Right cardiac atrium (tissue), 5 donors: ENCODE measurements at regions not wholly inside any gene's neighbourhood (a gene's known extent, or its start where the extent isn't known, plus 50 kb on each side); places are given as distances from the start of the nearest gene placed in this dataset.
"Not testable (repeated sequence)": the region's sequence is repeated elsewhere in the genome, so short reads cannot be mapped to it uniquely, and the experiment has no call there.

Experiments
- ATAC-seq, 2 donors: fragments of 200-7000 bp; cut with Tn5 transposase; one replicate each; pipeline versions ENCODE4 v1.8.0 to v1.9.1; 2020; ENCODE audit warnings: moderate library complexity in 2 of 2, mild to moderate bottlenecking in 1 of 2
- DNase-seq, 3 donors: peaks; one replicate each; pipeline ENCODE4 v3.0.0-alpha.2; 2020
- H3K27ac ChIP-seq: one replicate; pipeline ENCODE4 v1.5.1; 2013; ENCODE audit warnings: mild to moderate bottlenecking, low read length, control low read depth, moderate library complexity
- H3K27me3 ChIP-seq: one replicate; pipeline ENCODE4 v1.6.1; 2013; ENCODE audit not compliant: control insufficient read depth, insufficient read depth
- H3K4me1 ChIP-seq: one replicate; pipeline ENCODE4 v1.6.1; 2013; ENCODE audit warnings: low read length; ENCODE audit not compliant: control insufficient read depth, insufficient read depth
- H3K4me3 ChIP-seq: one replicate; pipeline ENCODE4 v1.5.1; 2013; ENCODE audit warnings: low read length, control low read depth
- H3K9me3 ChIP-seq: one replicate; pipeline ENCODE4 v1.6.1; 2013; ENCODE audit warnings: low read length; ENCODE audit not compliant: control insufficient read depth
- WGBS: extraction: QIAGEN DNeasy Blood & Tissue Kit; methylation state at CpG from one replicate; pipeline ENCODE4 v1.1.7; 2013; 5-methylcytosine and 5-hydroxymethylcytosine counted together
- intact Hi-C, 4 donors: fragments of 100-400 bp; cut with DNase I; formaldehyde crosslinking; loops; one replicate each; pipeline versions ENCODE4 v1.11.0 to v1.14.0; 2022 to 2023
- donor health status: healthy with polysubstance abuse.
- donor health status: DM: no; HTN: yes; CAD: no.
- donor health status: DM: no; HTN: no; CAD: no.
- donor health status: DM: no; HTN: yes; CAD: no; lungs with severe emphysema.
- donor health status: DM: yes; HTN: yes; CAD: no.

DNA sequence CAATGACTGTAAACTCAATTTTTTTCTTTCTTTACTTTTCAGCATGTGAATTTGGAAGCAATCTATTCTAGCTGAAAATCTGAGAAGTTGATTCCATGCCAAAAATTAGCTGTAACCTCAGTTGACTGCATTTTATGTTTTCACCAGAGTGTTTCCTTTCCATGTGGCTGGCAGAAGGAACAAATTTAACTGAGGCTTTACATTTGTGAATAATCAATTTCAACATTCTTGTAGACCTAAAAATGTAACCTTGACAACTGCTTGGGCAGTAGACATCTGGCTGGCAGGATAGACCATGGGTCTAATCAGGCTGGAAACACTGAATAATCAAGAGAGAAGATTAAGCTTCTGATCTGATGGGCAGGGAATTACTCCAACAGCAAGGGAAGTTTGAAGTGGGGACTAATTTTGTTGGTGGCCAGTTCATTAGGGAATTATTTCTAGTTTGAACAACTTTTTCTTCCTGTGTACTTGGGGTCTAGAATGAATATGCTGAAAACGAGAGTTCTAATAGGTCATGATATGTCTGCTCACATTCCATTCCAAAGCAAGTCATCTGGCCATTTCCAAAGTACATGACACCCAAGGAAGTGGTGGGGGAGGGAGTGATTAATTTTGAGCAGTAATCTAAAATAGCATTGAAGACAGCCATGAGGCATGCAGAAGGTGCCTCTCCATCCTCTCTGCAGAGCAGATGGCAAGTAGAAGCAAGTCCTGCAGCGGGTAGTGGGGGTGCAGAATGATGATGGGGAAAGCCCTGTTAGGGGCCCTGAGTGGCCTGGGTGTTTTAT, 68.2 kb downstream of the ATP23 start:
- no peaks in the 10 kb centered on the region for H3K4me1 ChIP-seq
- no peak for ATAC-seq
- intact Hi-C loops = no loop called here
- no peaks in the 10 kb centered on the region for H3K27me3 ChIP-seq
- no peak overlapping the region for H3K27ac ChIP-seq
- 55% methylated on average over 2 of the region's 2 CpGs for WGBS
- H3K9me3 ChIP-seq = no peaks in the 10 kb centered on the region
- no peak for DNase-seq
- no peak overlapping the region for H3K4me3 ChIP-seq

DNA sequence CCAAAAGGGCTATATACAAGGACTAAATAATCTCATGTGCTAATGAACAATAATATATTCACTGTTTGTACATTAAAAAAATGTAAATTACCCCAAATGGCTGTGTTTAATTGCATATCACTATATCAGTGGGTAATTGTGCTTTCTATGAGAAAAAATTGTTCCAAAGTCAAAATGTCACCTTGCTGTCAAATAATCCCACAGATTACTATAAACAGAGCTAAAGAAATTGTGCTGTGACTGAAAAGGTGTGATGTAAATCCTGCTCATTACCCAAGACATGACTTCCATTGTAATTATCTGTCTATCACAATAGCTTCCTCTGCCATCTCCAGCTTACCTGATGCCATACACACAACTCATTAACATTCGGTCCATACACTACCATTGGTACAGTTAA, 70.3 kb downstream of the ATP23 start:
- Histone ChIP-seq H3K9me3 (no peaks in the 10 kb centered on the region), H3K4me1 (no peaks in the 10 kb centered on the region), H3K27ac (no peak overlapping the region), H3K4me3 (no peak overlapping the region), H3K27me3 (no peaks in the 10 kb centered on the region)
- intact Hi-C loops = no loop called here
- no peak for DNase-seq
- WGBS = 0% methylated on average over 1 of the region's 1 CpG
- no peak for ATAC-seq

DNA sequence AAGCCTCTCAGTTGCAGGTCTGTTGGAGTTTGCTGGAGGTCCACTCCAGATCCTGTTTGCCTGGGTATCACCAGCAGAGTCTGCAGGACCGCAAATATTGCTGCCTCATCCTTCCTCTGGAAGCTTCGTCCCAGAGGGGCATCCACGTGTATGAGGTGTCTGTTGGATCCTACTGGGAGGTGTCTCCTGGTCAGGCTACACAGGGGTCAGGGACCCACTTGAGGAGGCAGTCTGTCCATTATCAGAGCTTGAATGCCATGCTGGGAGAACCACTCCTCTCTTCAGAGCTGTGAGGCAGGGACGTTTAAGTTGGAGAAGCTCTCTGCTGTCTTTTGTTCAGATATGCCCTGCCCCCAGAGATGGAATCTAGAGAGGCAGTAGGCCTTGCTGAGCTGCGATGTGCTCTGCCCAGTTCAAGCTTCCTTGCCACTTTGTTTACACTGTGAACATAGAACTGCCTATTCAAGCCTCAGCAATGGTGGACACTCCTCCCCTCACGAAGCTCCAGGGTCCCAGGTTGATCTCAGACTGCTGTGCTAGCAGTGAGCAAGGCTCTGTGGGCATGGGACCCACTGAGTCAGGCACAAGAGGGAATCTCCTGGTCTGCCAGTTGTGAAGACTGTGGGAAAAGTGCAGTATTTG, 81.1 kb downstream of the ATP23 start:
- ATAC-seq, H3K4me1 ChIP-seq, intact Hi-C loops, H3K27me3 ChIP-seq, H3K9me3 ChIP-seq, H3K4me3 ChIP-seq, DNase-seq, H3K27ac ChIP-seq: not testable (repeated sequence)
- 64% methylated on average over 6 of the region's 6 CpGs for WGBS

DNA sequence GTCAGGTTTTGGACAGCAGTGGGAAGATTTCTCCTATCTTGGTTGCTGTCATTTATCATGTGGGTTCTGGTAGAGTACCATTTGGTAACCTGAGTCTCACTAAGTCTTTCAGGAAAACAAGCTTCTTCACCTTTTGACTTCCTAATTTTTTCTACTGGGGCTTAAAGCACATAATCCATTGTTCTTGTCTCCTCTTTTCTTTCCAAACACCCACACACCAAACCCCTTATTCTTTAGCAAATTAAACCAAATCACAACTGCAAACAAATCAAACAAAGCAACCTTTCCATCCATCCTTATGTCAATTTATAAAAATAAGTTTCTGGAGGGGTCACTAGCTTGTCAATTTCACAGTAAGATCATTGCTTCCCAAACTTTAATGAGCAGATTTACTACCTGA, 84.1 kb downstream of the ATP23 start:
- Histone ChIP-seq H3K27ac (no peak overlapping the region), H3K27me3 (no peaks in the 10 kb centered on the region), H3K4me3 (no peak overlapping the region), H3K4me1 (no peaks in the 10 kb centered on the region), H3K9me3 (no peaks in the 10 kb centered on the region)
- ATAC-seq = no peak
- no peak for DNase-seq
- intact Hi-C loops = no loop called here

DNA sequence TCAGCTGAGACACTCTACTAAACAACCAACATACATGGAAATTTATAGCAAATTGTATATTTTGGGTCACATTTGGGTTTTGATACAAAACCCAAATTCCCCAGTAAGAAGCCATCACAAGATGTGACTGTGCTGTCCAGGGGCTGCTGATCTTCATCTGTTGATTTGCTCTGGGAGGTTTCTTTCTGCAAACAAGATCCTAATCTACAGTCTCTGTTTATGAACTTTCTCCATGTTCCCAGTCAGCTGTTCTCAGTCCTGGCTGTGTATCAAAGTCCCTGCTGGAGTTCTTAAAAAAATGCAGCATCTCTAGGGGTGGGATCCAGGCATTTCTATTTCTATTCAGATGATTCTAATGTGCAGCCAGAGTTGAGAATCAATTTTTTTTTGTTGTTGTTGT, 85.1 kb downstream of the ATP23 start:
- intact Hi-C loops = no loop called here
- H3K4me1 ChIP-seq = no peaks in the 10 kb centered on the region
- DNase-seq = no peak
- ATAC-seq = no peak
- no peaks in the 10 kb centered on the region for H3K9me3 ChIP-seq
- no peak overlapping the region for H3K27ac ChIP-seq
- H3K27me3 ChIP-seq = no peaks in the 10 kb centered on the region
- no peak overlapping the region for H3K4me3 ChIP-seq

DNA sequence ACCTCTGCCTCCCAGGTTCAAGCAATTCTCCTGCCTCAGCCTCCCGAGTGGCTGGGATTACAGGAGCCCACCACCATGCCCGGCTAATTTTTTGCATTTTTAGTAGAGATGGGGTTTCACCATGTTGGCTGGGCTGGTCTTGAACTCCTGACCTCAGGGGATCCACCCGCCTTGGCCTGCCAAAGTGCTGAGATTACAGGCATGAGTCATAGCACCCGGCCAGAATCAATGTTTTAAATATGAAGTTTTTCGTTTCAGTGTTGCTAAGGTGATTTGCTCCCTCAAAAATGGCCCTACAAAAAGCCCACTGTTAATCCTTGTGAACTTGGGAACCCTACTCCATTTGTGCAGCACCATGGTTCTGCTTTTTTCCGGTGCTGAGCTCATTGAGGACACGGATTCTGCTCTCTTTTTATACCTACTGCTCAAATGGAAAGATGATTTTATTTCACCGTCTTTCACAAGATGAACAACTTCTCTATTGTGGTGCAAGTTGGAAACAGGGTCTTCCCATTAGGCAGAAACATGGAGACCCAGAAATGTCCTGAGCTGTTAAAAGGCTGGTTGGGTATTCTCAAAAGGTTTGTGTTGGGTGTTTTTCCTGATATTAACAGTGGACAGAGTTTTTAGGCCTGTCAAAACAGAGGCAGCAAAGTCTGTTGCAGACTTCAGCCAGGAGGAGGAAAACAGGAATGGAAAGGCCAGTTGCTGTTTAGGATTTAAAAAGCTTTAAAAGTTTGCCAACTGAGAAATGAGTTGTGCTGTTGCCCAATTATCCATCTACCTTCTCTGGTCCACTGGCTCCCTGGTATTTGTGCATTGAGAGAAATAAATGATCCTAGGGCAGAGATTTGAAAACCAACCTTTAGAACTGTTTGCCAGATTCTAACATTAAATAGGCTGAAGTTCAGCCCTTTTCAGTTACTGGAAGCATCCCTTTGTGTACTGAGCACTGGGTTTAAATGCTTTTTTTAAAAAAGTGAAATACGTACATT, 85.8 kb downstream of the ATP23 start:
- Histone ChIP-seq H3K9me3 (no peaks in the 10 kb centered on the region), H3K4me1 (no peaks in the 10 kb centered on the region), H3K27me3 (no peaks in the 10 kb centered on the region), H3K4me3 (no peak overlapping the region), H3K27ac (no peak overlapping the region)
- DNase-seq (peak; percentile 16 to 66 (median 38)), ATAC-seq (no peak)
- WGBS = 45% methylated on average over 9 of the region's 9 CpGs
- intact Hi-C loops = no loop called here

DNA sequence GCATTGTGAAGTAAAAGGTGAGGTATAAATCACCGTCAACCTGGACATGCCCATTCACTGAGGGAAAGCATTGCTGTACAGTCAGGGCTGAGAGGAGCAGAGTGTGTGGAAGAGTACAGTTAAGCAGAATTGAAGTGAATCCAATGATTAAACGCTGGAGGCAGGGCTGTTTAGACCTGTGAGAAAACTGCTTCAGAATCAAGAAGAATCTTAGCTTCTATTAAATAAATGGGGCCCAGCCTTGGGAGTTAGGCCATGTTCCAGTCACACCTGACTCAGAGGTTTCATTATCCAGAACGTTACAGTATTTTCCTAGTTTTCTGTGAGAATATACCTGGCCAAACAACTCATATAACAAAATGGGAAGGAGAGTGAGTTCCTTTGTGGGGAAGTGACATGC, 86.9 kb downstream of the ATP23 start:
- no peaks in the 10 kb centered on the region for H3K4me1 ChIP-seq
- no peak for ATAC-seq
- intact Hi-C loops = no loop called here

DNA sequence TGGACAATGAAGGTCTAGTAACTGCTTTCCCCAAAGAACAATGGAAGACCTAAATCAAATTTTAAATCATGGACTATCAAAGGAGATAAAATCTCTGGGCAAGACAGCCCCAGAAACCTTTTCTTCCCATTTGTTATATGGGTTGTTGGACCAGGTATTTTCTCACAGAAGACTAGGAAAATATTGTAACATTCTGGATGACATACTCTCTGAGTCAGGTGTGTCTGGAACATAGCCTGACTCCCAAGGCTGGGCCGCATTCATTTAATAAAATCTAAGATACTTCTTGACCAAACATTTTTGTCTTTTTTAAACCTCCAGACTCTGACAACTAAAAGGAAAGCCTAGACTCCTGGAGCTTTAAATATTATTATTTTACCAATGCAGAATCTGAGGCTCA, 87.9 kb downstream of the ATP23 start:
- WGBS = 98% methylated on average over 1 of the region's 1 CpG
- ATAC-seq = no peak
- H3K9me3 ChIP-seq = no peaks in the 10 kb centered on the region
- DNase-seq = no peak
- no peak overlapping the region for H3K27ac ChIP-seq
- H3K4me1 ChIP-seq = no peaks in the 10 kb centered on the region
- intact Hi-C loops = no loop called here
- H3K4me3 ChIP-seq = no peak overlapping the region
- no peaks in the 10 kb centered on the region for H3K27me3 ChIP-seq

More for the DNA sequence above, 86.9 kb downstream of the ATP23 start:
- H3K27ac ChIP-seq = no peak overlapping the region
- 80% methylated on average over 3 of the region's 3 CpGs for WGBS
- no peak overlapping the region for H3K4me3 ChIP-seq
- H3K9me3 ChIP-seq = no peaks in the 10 kb centered on the region
- H3K27me3 ChIP-seq = no peaks in the 10 kb centered on the region
- no peak for DNase-seq

DNA sequence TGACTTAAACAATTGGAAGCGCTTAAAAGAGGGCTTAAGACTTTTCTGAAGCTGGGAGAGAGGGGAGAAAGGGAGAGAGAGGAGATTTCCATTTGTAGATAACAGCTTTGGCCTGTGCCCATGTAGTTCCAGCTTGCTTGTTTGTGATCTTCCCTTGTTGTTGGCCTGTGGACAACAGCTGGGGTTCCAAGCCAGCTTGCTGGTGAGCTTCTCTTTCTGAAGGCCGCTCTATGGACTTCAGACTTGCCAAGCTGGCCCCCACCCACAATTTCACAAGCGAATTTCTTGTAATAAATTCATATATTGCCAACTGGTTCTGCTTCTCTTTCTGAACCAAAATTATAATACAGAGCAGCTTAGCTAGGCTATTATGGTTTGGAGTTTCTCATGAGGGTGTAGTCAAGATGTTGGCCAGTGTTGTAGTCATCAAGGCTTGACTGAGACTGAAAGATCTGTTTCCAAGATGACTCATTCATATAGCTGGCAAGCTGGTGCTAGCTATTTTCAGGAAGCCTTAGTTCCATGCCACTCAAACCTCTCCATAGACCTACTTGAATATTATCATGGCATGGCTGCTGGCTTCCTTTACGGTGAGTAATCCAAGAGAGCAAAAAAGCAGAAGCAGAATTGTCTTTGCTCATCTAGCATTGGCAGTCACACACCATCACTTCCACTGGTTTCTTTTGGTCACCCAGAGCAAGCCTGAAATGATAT, 89.4 kb downstream of the ATP23 start:
- Histone ChIP-seq H3K27ac (no peak overlapping the region), H3K9me3 (no peaks in the 10 kb centered on the region), H3K4me3 (no peak overlapping the region), H3K4me1 (no peaks in the 10 kb centered on the region), H3K27me3 (no peaks in the 10 kb centered on the region)
- 86% methylated on average over 4 of the region's 4 CpGs for WGBS
- intact Hi-C loops = no loop called here
- ATAC-seq (no peak), DNase-seq (no peak)

DNA sequence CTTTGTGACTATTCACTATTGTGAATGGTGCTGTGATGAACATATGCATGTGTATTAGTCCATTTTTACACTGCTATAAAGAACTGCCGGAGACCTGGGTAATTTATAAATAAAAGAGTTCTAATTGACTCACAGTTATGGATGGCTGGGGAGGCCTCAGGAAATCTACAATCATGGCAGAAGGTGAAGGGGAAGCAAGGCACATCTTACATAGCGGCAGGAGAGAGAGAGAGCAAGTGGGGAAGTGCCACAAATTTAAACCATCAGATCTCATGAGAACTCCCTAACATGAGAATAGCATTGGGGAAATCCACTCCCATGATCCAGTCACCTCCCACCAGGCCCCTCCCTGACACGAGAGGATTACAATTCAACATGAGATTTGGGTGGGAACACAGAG, 90.8 kb downstream of the ATP23 start:
- H3K4me3 ChIP-seq = no peak overlapping the region
- no peak overlapping the region for H3K27ac ChIP-seq
- H3K27me3 ChIP-seq = no peaks in the 10 kb centered on the region
- ATAC-seq (no peak), DNase-seq (no peak)
- intact Hi-C loops = no loop called here
- no peaks in the 10 kb centered on the region for H3K4me1 ChIP-seq
- no peaks in the 10 kb centered on the region for H3K9me3 ChIP-seq
- 92% methylated on average over 3 of the region's 3 CpGs for WGBS
